NT2/D1 (cell line): ENCODE measurements at regions not wholly inside any gene's neighbourhood (a gene's known extent, or its start where the extent isn't known, plus 50 kb on each side); places are given as distances from the start of the nearest gene placed in this dataset.

ENCODE experiments used
- SUZ12 ChIP-seq: IDR thresholded peaks from 2 replicates; pipeline ENCODE4 v1.6.1; 2011; ENCODE audit not compliant: insufficient read length, insufficient read depth; ENCODE audit errors: extremely low read depth
- YY1 ChIP-seq: IDR thresholded peaks from 2 replicates; pipeline ENCODE4 v1.6.1; 2011; ENCODE audit not compliant: insufficient read length, insufficient read depth
- ZNF274 ChIP-seq: IDR thresholded peaks from 2 replicates; pipeline ENCODE4 v1.6.1; 2011; ENCODE audit warnings: mild to moderate bottlenecking, low read depth, low read length

- TF ChIP-seq ZNF274 (no peak), YY1 (no peak), SUZ12 (no peak)
Measured at GRCh38 chr13:109481040-109481439, 305.3 kb downstream of the IRS2 start.
